T47D (cell line): ENCODE measurements at regions not wholly inside any gene's neighbourhood (a gene's known extent, or its start where the extent isn't known, plus 50 kb on each side); places are given as distances from the start of the nearest gene placed in this dataset.
"Not testable (repeated sequence)": the region's sequence is repeated elsewhere in the genome, so short reads cannot be mapped to it uniquely, and the experiment has no call there.

Source experiments
- DNase-seq, 2 experiments: peaks; one replicate each; pipeline versions ENCODE4 v3.0.0 to v3.0.0-alpha.2; 2011 to 2012; ENCODE audit warnings: low read depth in 1 of 2, low spot score in 1 of 2
- JUND ChIP-seq: IDR thresholded peaks from 2 replicates; pipeline ENCODE4 v1.6.1; 2012; ENCODE audit warnings: low read depth
- in situ Hi-C: cut with HindIII; loops from 2 replicates; pipeline ENCODE4 v1.10.0; 2016; ENCODE audit warnings: low sequenced_read_pairs, low pct_unique_long_range_greater_than_20kb

GRCh38 chr2:138087751-138088593 lies 123.7 kb downstream of the HNMT start:
- TF ChIP-seq JUND, result no peak
- in situ Hi-C loops, result no loop called here
- DNase-seq, result peak in 1 of 2 experiments; percentile 3

DNA sequence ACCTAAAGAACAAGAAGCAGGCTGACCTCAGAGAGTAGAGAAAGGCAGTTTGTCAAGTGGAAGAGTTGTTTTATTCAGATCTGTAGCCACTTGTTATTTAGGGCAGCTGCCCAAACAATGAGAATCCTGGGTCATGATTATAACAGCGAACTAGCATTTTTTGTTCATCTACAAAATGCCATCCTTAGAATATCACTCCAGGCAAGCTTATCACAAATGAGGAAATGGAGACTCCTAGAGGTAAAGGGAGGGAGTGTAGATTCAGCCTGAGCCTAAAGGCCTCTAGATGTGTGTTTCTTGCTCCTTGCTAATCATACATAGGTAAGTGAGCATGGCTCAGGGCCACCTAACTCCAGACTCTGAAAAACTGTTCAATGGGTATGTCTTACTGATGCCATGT lies 126.1 kb downstream of the HNMT start:
- DNase-seq, result peak in 1 of 2 experiments; percentile 46
- in situ Hi-C loops, result no loop called here
- TF ChIP-seq JUND, result no peak

DNA sequence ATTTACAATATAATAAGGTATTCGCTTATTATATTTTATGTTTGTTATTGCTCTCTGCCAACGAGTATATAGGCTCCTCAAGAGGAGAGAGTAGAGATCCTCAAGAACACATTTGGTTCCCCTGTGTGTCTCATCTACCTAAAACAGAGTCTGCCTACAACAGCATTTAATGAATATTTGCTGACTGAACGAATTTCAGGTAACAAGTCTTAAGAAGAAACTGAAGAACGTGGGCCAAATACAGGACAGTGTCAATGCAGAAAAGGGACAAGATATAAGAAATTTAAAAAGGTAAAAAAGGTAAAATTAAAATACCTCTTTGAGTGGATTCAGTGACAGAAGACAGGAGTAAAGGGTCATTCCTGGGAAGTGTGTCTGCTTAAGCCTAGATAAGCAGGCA lies 129.2 kb downstream of the HNMT start:
- no peak for TF ChIP-seq JUND
- no peak for DNase-seq
- in situ Hi-C loops, result no loop called here

DNA sequence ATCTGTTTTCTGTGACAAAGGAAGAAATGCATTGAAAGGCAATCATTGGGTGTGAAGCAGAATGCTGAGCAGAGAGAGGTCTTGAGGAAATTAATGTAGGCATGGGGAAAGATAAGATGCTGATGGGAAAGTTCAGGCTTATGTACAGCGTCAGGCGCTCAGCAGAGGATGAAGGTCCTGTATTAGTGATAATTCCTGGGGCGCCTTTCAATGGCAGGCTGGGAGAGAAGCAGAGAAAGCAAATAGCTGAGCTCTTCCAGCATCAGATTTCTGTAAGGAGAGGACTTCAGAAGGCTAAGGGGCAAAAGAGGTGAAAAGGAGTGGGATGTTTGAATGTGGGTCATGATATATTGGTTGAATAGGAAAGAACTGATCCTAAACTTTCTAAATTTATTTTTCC lies 129.8 kb downstream of the HNMT start:
- in situ Hi-C loops, result no loop called here
- no peak for TF ChIP-seq JUND
- DNase-seq, result no peak

DNA sequence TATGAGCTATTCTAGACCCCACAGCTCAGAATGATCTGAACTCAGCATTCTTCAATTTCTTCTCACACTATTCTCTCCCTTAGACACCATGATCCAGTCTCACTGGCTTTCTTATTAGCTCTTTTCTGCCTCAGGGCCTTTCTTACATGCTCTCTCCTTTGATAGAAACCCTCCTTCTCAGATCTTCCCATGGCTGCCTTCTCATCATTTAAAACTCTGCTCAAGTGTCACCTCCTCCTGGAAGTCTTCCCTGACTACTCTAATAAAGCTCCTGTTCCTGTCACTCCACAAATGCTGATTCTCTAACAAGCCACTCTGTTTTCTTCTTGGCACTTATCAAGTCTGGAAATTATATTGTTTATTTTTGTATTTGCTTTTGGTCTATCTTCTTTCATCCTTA lies 131.1 kb downstream of the HNMT start:
- in situ Hi-C loops, result no loop called here
- DNase-seq, result no peak
- TF ChIP-seq JUND, result no peak

GRCh38 chr2:138099288-138099687 lies 135.0 kb downstream of the HNMT start:
- in situ Hi-C loops, DNase-seq: not testable (repeated sequence)

DNA sequence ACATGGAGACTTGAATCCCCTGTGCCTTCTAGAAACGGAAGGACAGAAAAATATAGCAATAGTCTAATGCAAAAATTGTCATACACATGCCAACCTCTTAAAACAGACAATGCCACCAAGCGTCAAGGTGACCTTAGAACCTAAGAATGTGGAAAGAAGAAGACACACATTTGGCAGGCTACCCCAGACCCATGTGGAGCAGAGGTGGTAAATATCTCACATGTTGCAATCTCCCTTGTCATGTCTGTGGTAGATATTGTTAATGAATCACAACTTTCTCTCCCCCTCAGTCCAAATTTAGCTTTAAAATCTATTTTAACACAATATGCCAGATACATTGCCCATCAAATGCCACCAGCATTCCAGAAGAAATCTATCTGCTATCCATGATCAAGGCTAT lies 137.4 kb downstream of the HNMT start:
- no peak for DNase-seq
- no peak for TF ChIP-seq JUND
- in situ Hi-C loops, result no loop called here

DNA sequence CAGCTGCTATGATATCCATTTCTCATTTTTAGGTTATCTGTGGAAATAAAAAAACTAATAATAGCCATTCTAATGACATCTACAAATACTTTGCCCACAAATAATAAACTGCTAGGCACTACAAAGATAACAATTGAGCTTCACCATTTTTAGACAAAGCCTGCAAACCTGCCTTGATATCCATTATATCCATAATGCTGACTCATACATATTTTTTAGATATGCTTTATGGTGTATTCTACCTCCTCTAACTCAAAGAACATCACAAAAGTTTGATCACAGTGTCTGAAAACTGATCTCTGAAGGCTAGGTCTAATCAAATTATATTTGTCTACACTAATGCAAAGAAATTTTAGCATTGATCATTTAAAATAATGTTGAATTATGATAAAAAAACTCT lies 138.4 kb downstream of the HNMT start:
- in situ Hi-C loops, result no loop called here
- DNase-seq, result no peak
- no peak for TF ChIP-seq JUND

DNA sequence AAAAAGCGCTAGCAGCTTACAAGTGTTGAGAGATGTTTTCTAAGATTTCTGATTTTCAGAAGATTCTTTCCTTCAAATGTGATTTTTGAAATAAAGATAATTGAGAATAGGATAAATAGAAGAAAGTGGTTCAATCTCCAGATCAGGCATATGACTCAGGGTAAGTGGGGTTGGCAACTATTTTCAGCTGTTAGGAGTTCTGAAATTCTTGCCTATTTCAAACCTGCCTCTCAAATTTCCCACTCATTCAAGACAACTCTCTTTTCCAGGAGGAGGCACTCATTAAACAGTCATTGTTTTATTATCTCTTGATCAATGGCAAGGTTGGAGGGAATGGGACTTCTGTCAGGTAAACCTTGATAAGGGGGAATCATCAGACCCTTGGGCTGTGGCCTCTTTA lies 138.9 kb downstream of the HNMT start:
- DNase-seq, result no peak
- in situ Hi-C loops, result no loop called here
- TF ChIP-seq JUND, result no peak

DNA sequence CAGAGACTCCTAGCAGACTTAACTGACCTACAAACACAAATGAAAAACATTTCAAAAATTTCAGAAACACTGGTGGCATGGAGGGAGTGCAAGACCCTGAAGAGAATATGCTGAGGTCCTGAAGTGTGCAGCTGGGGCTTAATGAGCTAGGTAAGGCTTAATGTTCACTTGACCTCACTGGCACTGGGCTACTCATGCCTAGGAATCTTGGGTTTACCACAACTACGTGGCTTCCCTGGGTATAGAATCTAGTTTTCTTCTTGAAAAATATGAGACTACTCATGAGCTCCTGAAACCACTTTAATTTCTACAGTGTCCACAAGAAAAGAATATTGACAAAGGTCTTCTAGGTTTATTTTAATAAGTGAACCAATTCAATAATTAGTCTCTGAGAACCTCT lies 139.8 kb downstream of the HNMT start:
- no peak for DNase-seq
- in situ Hi-C loops, result no loop called here
- no peak for TF ChIP-seq JUND

DNA sequence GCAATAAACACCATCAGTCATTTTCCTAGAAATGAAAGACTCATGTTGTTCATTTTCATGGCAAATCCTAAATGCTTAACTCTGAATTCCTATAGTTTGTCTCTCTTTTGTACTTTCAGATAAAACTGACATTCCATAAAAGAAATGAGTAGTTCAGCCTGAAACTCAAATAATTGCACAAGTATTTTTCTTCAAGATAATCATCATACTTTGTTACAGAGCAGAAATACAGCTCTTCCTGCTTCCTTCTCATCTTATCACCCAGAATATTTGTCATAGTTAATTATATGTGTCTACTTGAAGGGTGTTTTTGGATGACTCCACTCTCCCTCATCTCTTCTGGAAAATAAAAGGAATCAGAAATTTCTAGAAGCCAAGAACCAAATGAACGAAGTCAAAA lies 141.1 kb downstream of the HNMT start:
- DNase-seq, result no peak
- in situ Hi-C loops, result no loop called here
- no peak for TF ChIP-seq JUND

DNA sequence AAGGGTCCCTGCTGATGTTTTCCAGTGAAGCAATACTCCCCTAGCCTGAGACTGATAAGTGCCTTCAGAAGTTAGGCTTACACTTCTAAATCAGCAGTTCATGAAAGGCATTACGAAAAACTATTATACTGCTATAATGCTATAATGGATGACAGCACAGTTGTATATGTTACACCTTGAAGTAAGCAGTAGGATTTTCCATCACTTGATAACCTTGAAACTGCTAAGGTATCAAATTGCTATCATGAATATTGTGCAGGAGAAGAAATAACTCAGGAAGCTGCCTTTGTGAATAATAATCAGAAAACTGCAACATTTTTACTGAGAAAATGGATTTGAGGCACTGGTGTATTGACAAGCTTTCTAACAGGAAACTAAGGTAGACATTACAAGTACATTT lies 142.3 kb downstream of the HNMT start:
- in situ Hi-C loops, result no loop called here
- TF ChIP-seq JUND, result no peak
- DNase-seq, result no peak

DNA sequence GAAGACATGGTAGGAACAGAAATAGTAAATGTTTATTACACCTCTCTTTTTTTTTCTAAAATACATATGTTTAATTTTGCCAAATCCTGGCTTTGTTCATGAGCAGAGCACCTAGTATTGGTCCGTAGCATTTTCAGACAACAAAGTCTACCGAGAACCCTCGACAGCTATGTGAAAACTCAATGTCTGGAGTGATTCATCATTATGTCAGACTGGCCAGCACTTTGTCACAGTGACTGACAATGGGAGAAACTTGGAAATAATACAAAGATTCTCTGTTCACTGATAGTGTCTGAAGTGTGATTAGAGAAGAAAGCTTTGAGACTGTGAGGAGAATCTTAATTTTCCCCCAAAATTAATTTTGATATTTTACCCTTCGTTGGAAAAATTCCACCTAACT lies 143.0 kb downstream of the HNMT start:
- no peak for DNase-seq
- TF ChIP-seq JUND, result no peak
- in situ Hi-C loops, result no loop called here
